GM12878 (cell line): ENCODE measurements at regions not wholly inside any gene's neighbourhood (a gene's known extent, or its start where the extent isn't known, plus 50 kb on each side); places are given as distances from the start of the nearest gene placed in this dataset.

Source experiments
- ATAC-seq: fragments of 200-7000 bp; cut with Tn5 transposase; 3 replicates; pipeline ENCODE4 v1.9.1; 2020; ENCODE audit warnings: mild to moderate bottlenecking, moderate library complexity
- BruUV-seq: library from RNA; stranded (reverse); fragments of 400-500 nt; replicated peaks from 2 replicates; lab custom pipeline; 2021; lab: Mats Ljungman, UMichigan
- CTCF ChIA-PET: fragments of 300-600 bp; sonication (Branson Sonifier 250); formaldehyde crosslinking; extraction: SDS; loops from one replicate; lab custom pipeline; 2021; ENCODE audit warnings: inconsistent platforms; lab: Yijun Ruan, JAX
- POLR2A ChIA-PET: fragments of 350-600 bp; formaldehyde crosslinking; extraction: SDS; loops from one replicate; lab custom pipeline; 2021; ENCODE audit warnings: inconsistent platforms; lab: Charles Lee
- RAD21 ChIA-PET: fragments of 300-600 bp; sonication (Branson Sonifier 250); formaldehyde crosslinking; loops from one replicate; lab custom pipeline; 2023; ENCODE audit warnings: antibody characterized with exemption; ENCODE audit not compliant: unreplicated experiment; lab: Charles Lee
- SMC1A ChIA-PET: fragments of 300-600 bp; sonication (Branson Sonifier 250); formaldehyde crosslinking; loops from one replicate; lab custom pipeline; 2023; ENCODE audit not compliant: unreplicated experiment, uncharacterized antibody; lab: Charles Lee
- DNase-seq: peaks from one replicate; pipeline ENCODE4 v3.0.0-alpha.2; 2011; ENCODE audit warnings: low read depth, low spot score
- FAIRE-seq: peaks from 3 replicates; lab custom pipeline; 2011; peaks lifted over from hg19 to GRCh38; lab: Jason Lieb, UNC
- H2AFZ ChIP-seq: 2 replicates; pipeline ENCODE4 v1.6.0; 2011; ENCODE audit warnings: low read depth, low read length, control low read depth; ENCODE audit not compliant: control insufficient read depth
- H3K27ac ChIP-seq: 2 replicates; pipeline ENCODE4 v1.5.1; 2011; ENCODE audit warnings: control low read depth; ENCODE audit not compliant: control insufficient read depth, insufficient read depth
- H3K27me3 ChIP-seq, 2 experiments: replicated peaks in 1 of 2; 2 replicates each; pipeline versions ENCODE4 v1.6.0 to v1.6.1; 2011; ENCODE audit warnings: low read length in 1 of 2; ENCODE audit not compliant: control insufficient read depth in 2 of 2, insufficient read depth in 2 of 2
- H3K36me3 ChIP-seq, 2 experiments: 2 replicates each; pipeline ENCODE4 v1.5.1; 2011; ENCODE audit warnings: low read length in 1 of 2; ENCODE audit not compliant: control insufficient read depth in 2 of 2, insufficient read depth in 2 of 2
- H3K4me1 ChIP-seq: 2 replicates; pipeline ENCODE4 v1.6.1; 2011; ENCODE audit warnings: mild to moderate bottlenecking, low read length, moderate library complexity, mixed read lengths; ENCODE audit not compliant: control insufficient read depth, insufficient read depth
- H3K4me2 ChIP-seq: 2 replicates; pipeline ENCODE4 v1.6.0; 2011; ENCODE audit warnings: control low read depth; ENCODE audit not compliant: control insufficient read depth, insufficient read depth
- H3K4me3 ChIP-seq: fragments of 200-600 bp; sonication (generic); 2 replicates; pipeline ENCODE4 v1.5.1; 2016
- H3K79me2 ChIP-seq: 2 replicates; pipeline ENCODE4 v1.6.0; 2011; ENCODE audit warnings: low read length; ENCODE audit not compliant: control insufficient read depth, insufficient read depth
- H3K9ac ChIP-seq: 2 replicates; pipeline ENCODE4 v1.8.0; 2011; ENCODE audit warnings: low read length, control low read depth, mixed read lengths; ENCODE audit not compliant: control insufficient read depth, insufficient read depth
- H3K9me3 ChIP-seq: replicated peaks from 3 replicates; pipeline ENCODE4 v1.5.1; 2011; ENCODE audit warnings: mild to moderate bottlenecking, low read length; ENCODE audit not compliant: control insufficient read depth, insufficient read depth
- H4K20me1 ChIP-seq: 2 replicates; pipeline ENCODE4 v1.6.0; 2011; ENCODE audit not compliant: control insufficient read depth, insufficient read depth
- BCL11A ChIP-seq: IDR thresholded peaks from 2 replicates; pipeline ENCODE4 v1.6.1; 2011; ENCODE audit warnings: low read depth, low read length
- CHD1 ChIP-seq: IDR thresholded peaks from 2 replicates; pipeline ENCODE4 v1.6.1; 2012; ENCODE audit warnings: low read depth, low read length, improper control_type of control experiment
- CTCF ChIP-seq, 3 experiments: IDR thresholded peaks in 2 of 3; conservative IDR thresholded peaks in 1 of 3; 2 replicates each; pipeline ENCODE4 v1.5.1; 2011; ENCODE audit warnings: low read depth in 3 of 3, low read length in 3 of 3, mild to moderate bottlenecking in 3 of 3, control low read depth in 2 of 3, moderate library complexity in 2 of 3, inconsistent platforms in 1 of 3, mixed read lengths in 1 of 3; ENCODE audit not compliant: control insufficient read depth in 2 of 3, insufficient read depth in 1 of 3; ENCODE audit errors: extremely low read depth in 1 of 3
- RAD51 ChIP-seq: fragments of 450-650 bp; IDR thresholded peaks from 2 replicates; pipeline ENCODE4 v1.6.1; 2016; ENCODE audit warnings: moderate library complexity, mild to moderate bottlenecking, inconsistent platforms
- RB1 ChIP-seq: fragments of 450-650 bp; formaldehyde crosslinking; IDR thresholded peaks from 2 replicates; pipeline ENCODE4 v1.6.1; 2017; ENCODE audit warnings: mild to moderate bottlenecking, borderline replicate concordance
- ZBTB4 ChIP-seq: fragments of 450-650 bp; formaldehyde crosslinking; IDR thresholded peaks from 2 replicates; pipeline ENCODE4 v1.4.0; 2022; ENCODE audit warnings: mild to moderate bottlenecking, moderate library complexity
- WGBS: methylation state at CpG from one replicate; pipeline ENCODE4 v1.1.6; 2016; ENCODE audit warnings: low lambda C conversion rate; ENCODE audit not compliant: insufficient replicate concordance, insufficient coverage; ENCODE audit errors: missing lambda C conversion rate; 5-methylcytosine and 5-hydroxymethylcytosine counted together
- in situ Hi-C: fragments of 300-500 bp; cut with MboI; formaldehyde crosslinking; loops from 9 replicates; pipeline ENCODE4 v1.14.3; 2018; ENCODE audit warnings: mixed read lengths
- intact Hi-C: fragments of 100-400 bp; cut with micrococcal nuclease; formaldehyde crosslinking; loops from one replicate; pipeline ENCODE4 v1.14.2; 2022; ENCODE audit not compliant: unreplicated experiment
- TF ChIP-seq, protein P1 (sequence below): IDR thresholded peaks from 2 replicates; pipeline ENCODE4 v1.6.1; 2012; ENCODE audit warnings: low read length, inconsistent platforms

DNA sequence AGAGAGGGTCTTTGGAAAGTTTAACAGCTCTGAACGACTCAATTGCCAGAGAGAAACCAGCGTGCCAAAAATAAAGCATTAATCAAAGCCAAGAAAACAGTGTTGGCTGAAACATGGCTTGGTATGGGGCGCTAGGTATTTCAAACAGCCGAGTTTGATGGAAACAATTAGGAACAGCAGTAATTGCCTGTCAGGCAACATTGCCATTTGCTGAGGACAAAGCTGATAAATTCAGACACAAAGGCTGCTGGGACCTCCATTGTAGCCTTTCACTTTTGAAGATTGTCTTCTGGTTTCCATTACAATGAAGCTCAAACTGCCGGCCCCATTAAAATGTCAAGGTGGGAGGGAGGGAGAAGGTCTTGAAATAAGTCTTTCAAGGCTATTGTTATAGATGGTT is 125.4 kb upstream of the SPDL1 start (continued):
- no peak for TF ChIP-seq CTCF (IDR thresholded peaks at IDR 0.05 in 2 of 3, conservative IDR thresholded peaks at IDR 0.05 in 1 of 3; ENCODE audit: control insufficient read depth in 2 of 3, extremely low read depth in 1 of 3, insufficient read depth in 1 of 3, low read depth in 3 of 3, low read length in 3 of 3)
- TF ChIP-seq ZBTB4 (CRISPR knock-in tag): no peak

- Histone ChIP-seq H3K4me2 (no peak overlapping the region), H3K36me3 (no peaks in the 10 kb centered on the region), H2AFZ (no peak overlapping the region), H3K27ac (no peak overlapping the region), H4K20me1 (no peaks in the 10 kb centered on the region), H3K4me1 (no peaks in the 10 kb centered on the region), H3K9ac (no peak overlapping the region), H3K79me2 (no peaks in the 10 kb centered on the region), H3K9me3 (no peaks in the 10 kb centered on the region), H3K27me3 (no peaks in the 10 kb centered on the region), H3K4me3 (no peak overlapping the region)
- ChIA-PET SMC1A (no interaction called here), CTCF (no interaction called here), POLR2A (no interaction called here), RAD21 (no interaction called here)
- no TSS peak for BruUV-seq
- intact Hi-C loops (no loop called here), in situ Hi-C loops (no loop called here)
- ATAC-seq (no peak), FAIRE-seq (no peak), DNase-seq (no peak)
- 0% methylated on average over 1 of the region's 1 CpG for WGBS
- no peak for TF ChIP-seq RAD51
- TF ChIP-seq, protein P1, sequence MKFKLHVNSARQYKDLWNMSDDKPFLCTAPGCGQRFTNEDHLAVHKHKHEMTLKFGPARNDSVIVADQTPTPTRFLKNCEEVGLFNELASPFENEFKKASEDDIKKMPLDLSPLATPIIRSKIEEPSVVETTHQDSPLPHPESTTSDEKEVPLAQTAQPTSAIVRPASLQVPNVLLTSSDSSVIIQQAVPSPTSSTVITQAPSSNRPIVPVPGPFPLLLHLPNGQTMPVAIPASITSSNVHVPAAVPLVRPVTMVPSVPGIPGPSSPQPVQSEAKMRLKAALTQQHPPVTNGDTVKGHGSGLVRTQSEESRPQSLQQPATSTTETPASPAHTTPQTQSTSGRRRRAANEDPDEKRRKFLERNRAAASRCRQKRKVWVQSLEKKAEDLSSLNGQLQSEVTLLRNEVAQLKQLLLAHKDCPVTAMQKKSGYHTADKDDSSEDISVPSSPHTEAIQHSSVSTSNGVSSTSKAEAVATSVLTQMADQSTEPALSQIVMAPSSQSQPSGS: no peak
- TF ChIP-seq RB1: no peak
- no peak for TF ChIP-seq CHD1
- TF ChIP-seq BCL11A: no peak
Measured at GRCh38 chr5:169450464-169450863, 133.1 kb upstream of the SPDL1 start.
